22Rv1 (cell line): ENCODE measurements at regions not wholly inside any gene's neighbourhood (a gene's known extent, or its start where the extent isn't known, plus 50 kb on each side); places are given as distances from the start of the nearest gene placed in this dataset.

Experiments
- ZFX ChIP-seq: fragments of 450-650 bp; IDR thresholded peaks from 2 replicates; pipeline ENCODE4 v1.6.1; 2017; ENCODE audit warnings: antibody characterized with exemption, borderline replicate concordance
- TF ChIP-seq, protein P1 (sequence below): fragments of 450-650 bp; IDR thresholded peaks from 2 replicates; pipeline ENCODE4 v1.5.1; 2017; ENCODE audit warnings: mild to moderate bottlenecking

DNA sequence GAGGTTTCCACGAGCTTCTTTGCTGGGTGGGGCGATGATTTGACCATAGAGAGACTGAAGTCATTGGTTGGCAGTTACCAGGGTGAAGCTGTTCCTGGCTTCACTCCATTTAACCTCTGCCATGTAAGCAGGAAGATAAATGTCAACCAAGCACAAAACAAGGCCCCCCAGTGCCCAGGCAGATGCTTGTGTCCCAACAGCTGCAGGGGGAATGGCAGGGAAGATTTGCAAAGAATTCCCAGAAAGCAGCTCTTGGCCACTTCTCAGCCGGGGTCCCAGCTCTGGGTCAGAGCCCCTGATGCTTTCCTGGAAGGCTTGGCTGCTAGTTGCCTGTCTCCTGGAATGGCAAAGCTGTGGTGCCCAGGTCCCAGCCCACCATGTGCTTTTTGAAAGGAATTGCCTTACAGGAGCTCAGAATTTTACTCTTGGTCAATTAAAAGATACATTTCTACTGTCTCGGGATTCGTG, 383.4 kb downstream of the ENC1 start:
- TF ChIP-seq, protein P1, sequence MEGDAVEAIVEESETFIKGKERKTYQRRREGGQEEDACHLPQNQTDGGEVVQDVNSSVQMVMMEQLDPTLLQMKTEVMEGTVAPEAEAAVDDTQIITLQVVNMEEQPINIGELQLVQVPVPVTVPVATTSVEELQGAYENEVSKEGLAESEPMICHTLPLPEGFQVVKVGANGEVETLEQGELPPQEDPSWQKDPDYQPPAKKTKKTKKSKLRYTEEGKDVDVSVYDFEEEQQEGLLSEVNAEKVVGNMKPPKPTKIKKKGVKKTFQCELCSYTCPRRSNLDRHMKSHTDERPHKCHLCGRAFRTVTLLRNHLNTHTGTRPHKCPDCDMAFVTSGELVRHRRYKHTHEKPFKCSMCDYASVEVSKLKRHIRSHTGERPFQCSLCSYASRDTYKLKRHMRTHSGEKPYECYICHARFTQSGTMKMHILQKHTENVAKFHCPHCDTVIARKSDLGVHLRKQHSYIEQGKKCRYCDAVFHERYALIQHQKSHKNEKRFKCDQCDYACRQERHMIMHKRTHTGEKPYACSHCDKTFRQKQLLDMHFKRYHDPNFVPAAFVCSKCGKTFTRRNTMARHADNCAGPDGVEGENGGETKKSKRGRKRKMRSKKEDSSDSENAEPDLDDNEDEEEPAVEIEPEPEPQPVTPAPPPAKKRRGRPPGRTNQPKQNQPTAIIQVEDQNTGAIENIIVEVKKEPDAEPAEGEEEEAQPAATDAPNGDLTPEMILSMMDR: no peak
- TF ChIP-seq ZFX: no peak
